NT2/D1 (cell line): ENCODE measurements at regions not wholly inside any gene's neighbourhood (a gene's known extent, or its start where the extent isn't known, plus 50 kb on each side); places are given as distances from the start of the nearest gene placed in this dataset.

ENCODE experiments used
- YY1 ChIP-seq: IDR thresholded peaks from 2 replicates; pipeline ENCODE4 v1.6.1; 2011; ENCODE audit not compliant: insufficient read length, insufficient read depth
- ZNF274 ChIP-seq: IDR thresholded peaks from 2 replicates; pipeline ENCODE4 v1.6.1; 2011; ENCODE audit warnings: mild to moderate bottlenecking, low read depth, low read length

GRCh38 chr13:22455036-22455435 lies 725.7 kb upstream of the SGCG start:
- TF ChIP-seq YY1 (no peak), ZNF274 (no peak)
